ENCODE measurements at regions not wholly inside any gene's neighbourhood (a gene's known extent, or its start where the extent isn't known, plus 50 kb on each side); places are given as distances from the start of the nearest gene placed in this dataset.
"Not testable (repeated sequence)": the region's sequence is repeated elsewhere in the genome, so short reads cannot be mapped to it uniquely, and the experiment has no call there.

DNA sequence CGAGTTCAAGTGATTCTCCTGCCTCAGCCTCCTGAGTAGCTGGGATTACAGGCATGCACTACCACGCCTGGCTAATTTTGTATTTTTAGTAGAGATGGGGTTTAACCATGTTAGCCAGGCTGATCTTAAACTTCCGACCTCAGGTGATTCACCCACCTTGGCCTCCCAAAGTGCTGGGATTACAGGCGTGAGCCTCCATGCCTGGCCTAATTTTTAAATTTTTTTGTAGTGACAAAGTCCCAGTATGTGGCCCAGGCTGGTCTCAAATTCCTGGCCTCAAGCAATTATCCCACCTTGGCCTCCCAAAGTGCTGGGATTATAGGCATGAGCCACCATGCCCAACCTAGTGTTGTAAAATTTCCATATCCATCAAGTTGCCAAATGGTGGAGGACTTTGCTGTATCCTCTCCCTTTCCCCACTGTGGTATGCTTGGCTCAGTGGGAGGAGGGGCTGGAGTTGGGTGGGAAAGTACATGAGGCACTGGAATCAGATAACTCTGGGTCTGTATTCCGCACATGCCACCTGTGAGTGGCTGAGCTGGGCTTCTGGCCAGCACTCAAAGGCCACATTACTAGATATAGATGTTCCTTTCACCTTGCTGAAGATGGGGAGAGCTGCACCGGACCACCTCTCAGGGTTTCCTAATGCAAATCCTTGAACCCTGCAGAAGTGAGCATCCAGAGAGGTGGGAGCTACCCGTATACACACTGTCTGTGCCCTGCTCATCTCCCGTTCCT is 252.6 kb downstream of the GOLGA6L6 start:
- H3K36me3 ChIP-seq (ENCODE audit: control insufficient read depth in 4 of 4, insufficient read depth in 3 of 4, low read depth in 1 of 4, low read length in 3 of 4); H3K27me3 ChIP-seq (ENCODE audit: control insufficient read depth in 4 of 4, insufficient read depth in 4 of 4, low read length in 3 of 4); H3K4me3 ChIP-seq (ENCODE audit: low read depth in 1 of 3, low read length in 3 of 3); H3K9ac ChIP-seq (ENCODE audit: low read depth in 1 of 2, low read length in 2 of 2); H3K9me3 ChIP-seq (ENCODE audit: control insufficient read depth in 4 of 4, low read length in 3 of 4); DNase-seq (ENCODE audit: low spot score); H3K4me1 ChIP-seq (ENCODE audit: control insufficient read depth in 4 of 4, insufficient read depth in 4 of 4, low read length in 3 of 4); H3K27ac ChIP-seq (ENCODE audit: low read depth in 1 of 2, low read length in 2 of 2): not testable (repeated sequence)
- WGBS, result 70% methylated on average over 8 of the region's 8 CpGs

DNA sequence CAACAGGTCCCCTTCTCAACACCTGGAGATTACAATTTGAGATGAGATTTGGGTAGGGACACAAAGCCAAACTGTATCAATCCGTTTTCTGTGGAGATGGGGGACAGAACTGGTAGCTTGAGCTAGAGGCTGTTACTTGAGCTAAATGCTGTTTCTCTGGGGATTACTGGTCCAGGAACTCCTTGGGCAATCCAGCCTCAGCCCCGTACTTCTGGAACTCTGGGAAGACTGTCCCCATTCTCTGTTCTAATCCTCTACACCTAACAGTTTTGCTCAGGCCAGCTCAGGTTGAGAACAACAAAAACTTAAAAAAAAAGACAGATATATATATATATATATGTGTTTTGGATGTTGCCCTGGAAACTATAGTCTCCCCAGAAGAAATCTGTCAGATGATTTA is 255.0 kb downstream of the GOLGA6L6 start:
- H3K36me3 ChIP-seq (ENCODE audit: control insufficient read depth in 4 of 4, insufficient read depth in 3 of 4, low read depth in 1 of 4, low read length in 3 of 4); H3K4me3 ChIP-seq (ENCODE audit: low read depth in 1 of 3, low read length in 3 of 3); DNase-seq (ENCODE audit: low spot score); H3K9ac ChIP-seq (ENCODE audit: low read depth in 1 of 2, low read length in 2 of 2); H3K27ac ChIP-seq (ENCODE audit: low read depth in 1 of 2, low read length in 2 of 2); H3K4me1 ChIP-seq (ENCODE audit: control insufficient read depth in 4 of 4, insufficient read depth in 4 of 4, low read length in 3 of 4); H3K27me3 ChIP-seq (ENCODE audit: control insufficient read depth in 4 of 4, insufficient read depth in 4 of 4, low read length in 3 of 4): not testable (repeated sequence)
- 51% methylated on average over 2 of the region's 2 CpGs for WGBS
- H3K9me3 ChIP-seq (ENCODE audit: control insufficient read depth in 4 of 4, low read length in 3 of 4), result peaks cover 0 to 14% (median 5%) of the 10 kb centered on the region in 4 donors

GRCh38 chr15:20285696-20286300 is 255.8 kb downstream of the GOLGA6L6 start:
- H3K4me1 ChIP-seq (ENCODE audit: control insufficient read depth in 4 of 4, insufficient read depth in 4 of 4, low read length in 3 of 4); DNase-seq (ENCODE audit: low spot score): not testable (repeated sequence)

GRCh38 chr15:20284891-20285535 is 256.6 kb downstream of the GOLGA6L6 start:
- DNase-seq (ENCODE audit: low spot score); H3K36me3 ChIP-seq (ENCODE audit: control insufficient read depth in 4 of 4, insufficient read depth in 3 of 4, low read depth in 1 of 4, low read length in 3 of 4); H3K4me1 ChIP-seq (ENCODE audit: control insufficient read depth in 4 of 4, insufficient read depth in 4 of 4, low read length in 3 of 4); H3K4me3 ChIP-seq (ENCODE audit: low read depth in 1 of 3, low read length in 3 of 3); H3K9ac ChIP-seq (ENCODE audit: low read depth in 1 of 2, low read length in 2 of 2); H3K27ac ChIP-seq (ENCODE audit: low read depth in 1 of 2, low read length in 2 of 2); H3K27me3 ChIP-seq (ENCODE audit: control insufficient read depth in 4 of 4, insufficient read depth in 4 of 4, low read length in 3 of 4): not testable (repeated sequence)
- peaks cover 0 to 27% (median 6%) of the 10 kb centered on the region in 4 donors for H3K9me3 ChIP-seq (ENCODE audit: control insufficient read depth in 4 of 4, low read length in 3 of 4)
- 49% methylated on average over 3 of the region's 3 CpGs for WGBS

More at GRCh38 chr15:20285696-20286300, 255.8 kb downstream of the GOLGA6L6 start:
- H3K4me3 ChIP-seq (ENCODE audit: low read depth in 1 of 3, low read length in 3 of 3); H3K9ac ChIP-seq (ENCODE audit: low read depth in 1 of 2, low read length in 2 of 2); H3K27me3 ChIP-seq (ENCODE audit: control insufficient read depth in 4 of 4, insufficient read depth in 4 of 4, low read length in 3 of 4); H3K27ac ChIP-seq (ENCODE audit: low read depth in 1 of 2, low read length in 2 of 2); H3K36me3 ChIP-seq (ENCODE audit: control insufficient read depth in 4 of 4, insufficient read depth in 3 of 4, low read depth in 1 of 4, low read length in 3 of 4): not testable (repeated sequence)
- 43% methylated on average over 5 of the region's 5 CpGs for WGBS
- peaks cover 0 to 21% (median 6%) of the 10 kb centered on the region in 4 donors for H3K9me3 ChIP-seq (ENCODE audit: control insufficient read depth in 4 of 4, low read length in 3 of 4)

GRCh38 chr15:20283651-20284050 is 257.9 kb downstream of the GOLGA6L6 start:
- not testable (repeated sequence) for H3K27me3 ChIP-seq (ENCODE audit: control insufficient read depth in 4 of 4, insufficient read depth in 4 of 4, low read length in 3 of 4); H3K27ac ChIP-seq (ENCODE audit: low read depth in 1 of 2, low read length in 2 of 2); H3K36me3 ChIP-seq (ENCODE audit: control insufficient read depth in 4 of 4, insufficient read depth in 3 of 4, low read depth in 1 of 4, low read length in 3 of 4); H3K9ac ChIP-seq (ENCODE audit: low read depth in 1 of 2, low read length in 2 of 2); DNase-seq (ENCODE audit: low spot score); H3K4me1 ChIP-seq (ENCODE audit: control insufficient read depth in 4 of 4, insufficient read depth in 4 of 4, low read length in 3 of 4); H3K4me3 ChIP-seq (ENCODE audit: low read depth in 1 of 3, low read length in 3 of 3)
- peaks cover 0 to 27% (median 6%) of the 10 kb centered on the region in 4 donors for H3K9me3 ChIP-seq (ENCODE audit: control insufficient read depth in 4 of 4, low read length in 3 of 4)
- 54% methylated on average over 3 of the region's 3 CpGs for WGBS

- WGBS, result 84% methylated on average over 29 of the region's 29 CpGs
- peaks cover 0 to 27% (median 6%) of the 10 kb centered on the region in 4 donors for H3K9me3 ChIP-seq (ENCODE audit: control insufficient read depth in 4 of 4, low read length in 3 of 4)
- H3K36me3 ChIP-seq (ENCODE audit: control insufficient read depth in 4 of 4, insufficient read depth in 3 of 4, low read depth in 1 of 4, low read length in 3 of 4); H3K4me3 ChIP-seq (ENCODE audit: low read depth in 1 of 3, low read length in 3 of 3); H3K27ac ChIP-seq (ENCODE audit: low read depth in 1 of 2, low read length in 2 of 2); DNase-seq (ENCODE audit: low spot score); H3K27me3 ChIP-seq (ENCODE audit: control insufficient read depth in 4 of 4, insufficient read depth in 4 of 4, low read length in 3 of 4); H3K9ac ChIP-seq (ENCODE audit: low read depth in 1 of 2, low read length in 2 of 2); H3K4me1 ChIP-seq (ENCODE audit: control insufficient read depth in 4 of 4, insufficient read depth in 4 of 4, low read length in 3 of 4): not testable (repeated sequence)
These were observed 259.1 kb downstream of the GOLGA6L6 start for GRCh38 chr15:20282491-20282943.

- WGBS, result 69% methylated on average over 7 of the region's 7 CpGs
- H3K27ac ChIP-seq (ENCODE audit: low read depth in 1 of 2, low read length in 2 of 2); H3K9ac ChIP-seq (ENCODE audit: low read depth in 1 of 2, low read length in 2 of 2); H3K27me3 ChIP-seq (ENCODE audit: control insufficient read depth in 4 of 4, insufficient read depth in 4 of 4, low read length in 3 of 4); H3K4me1 ChIP-seq (ENCODE audit: control insufficient read depth in 4 of 4, insufficient read depth in 4 of 4, low read length in 3 of 4); DNase-seq (ENCODE audit: low spot score); H3K36me3 ChIP-seq (ENCODE audit: control insufficient read depth in 4 of 4, insufficient read depth in 3 of 4, low read depth in 1 of 4, low read length in 3 of 4): not testable (repeated sequence)
- Histone ChIP-seq H3K4me3 (ENCODE audit: low read depth in 1 of 3, low read length in 3 of 3) (peak overlapping the region in 1 of 3 donors; percentile 4), H3K9me3 (ENCODE audit: control insufficient read depth in 4 of 4, low read length in 3 of 4) (peaks cover 0 to 27% (median 6%) of the 10 kb centered on the region in 4 donors)
These were observed 259.9 kb downstream of the GOLGA6L6 start for GRCh38 chr15:20281567-20282275.

Data from liver (tissue), 6 donors.